Lower leg skin (tissue), 4 donors: ENCODE measurements at regions not wholly inside any gene's neighbourhood (a gene's known extent, or its start where the extent isn't known, plus 50 kb on each side); places are given as distances from the start of the nearest gene placed in this dataset.

Experiments
- DNase-seq, 2 donors: peaks; one replicate each; pipeline ENCODE4 v3.0.0-alpha.2; 2019; ENCODE audit warnings: low spot score in 2 of 2
- H3K4me3 ChIP-seq: fragments of 200-600 bp; sonication (generic); 2 replicates; pipeline ENCODE4 v1.5.1; 2017; ENCODE audit warnings: mild to moderate bottlenecking, low read depth; ENCODE audit not compliant: poor library complexity, severe bottlenecking
- CTCF ChIP-seq, 3 donors: fragments of 450-650 bp; IDR thresholded peaks; one replicate each; pipeline ENCODE4 v1.5.1; 2016; ENCODE audit warnings: antibody characterized with exemption in 3 of 3, mild to moderate bottlenecking in 3 of 3, moderate library complexity in 2 of 3
- POLR2A ChIP-seq, 2 donors: fragments of 450-650 bp; IDR thresholded peaks; one replicate each; pipeline ENCODE4 v1.6.1; 2016 to 2017; ENCODE audit warnings: antibody characterized with exemption in 2 of 2, mild to moderate bottlenecking in 1 of 2, moderate library complexity in 1 of 2
- WGBS, 2 donors: methylation state at CpG; one replicate each; pipeline ENCODE4 v1.1.5; 2018; 5-methylcytosine and 5-hydroxymethylcytosine counted together
- intact Hi-C: fragments of 100-400 bp; cut with DNase I; formaldehyde crosslinking; loops from one replicate; pipeline ENCODE4 v1.15.0; 2023; ENCODE audit warnings: low total_unique reads

- intact Hi-C loops: no loop called here
- no peak for DNase-seq
- no peak for TF ChIP-seq POLR2A (IDR thresholded peaks at IDR 0.05)
- WGBS, 2 donors: 90 to 92% methylated on average over 3 of the region's 3 CpGs
- H3K4me3 ChIP-seq: no peak overlapping the region
Observed at GRCh38 chr20:39280875-39281274, 318.7 kb downstream of the DHX35 start.

GRCh38 chr20:39278230-39278788 is 316.2 kb downstream of the DHX35 start:
- intact Hi-C loops: no loop called here
- WGBS, 2 donors: 65 to 68% methylated on average over 5 of the region's 5 CpGs

GRCh38 chr20:39277185-39277584 is 315.0 kb downstream of the DHX35 start:
- 79 to 87% methylated on average over 7 of the region's 7 CpGs for WGBS, 2 donors
- intact Hi-C loops: no loop called here
- no peak for TF ChIP-seq CTCF (IDR thresholded peaks at IDR 0.05)
- TF ChIP-seq POLR2A (IDR thresholded peaks at IDR 0.05): no peak
- no peak overlapping the region for H3K4me3 ChIP-seq
- DNase-seq: peak in 1 of 2 donors; percentile 64

More at GRCh38 chr20:39278230-39278788, 316.2 kb downstream of the DHX35 start:
- H3K4me3 ChIP-seq: no peak overlapping the region
- DNase-seq: peak in 1 of 2 donors; percentile 42
- no peak for TF ChIP-seq CTCF (IDR thresholded peaks at IDR 0.05)
- no peak for TF ChIP-seq POLR2A (IDR thresholded peaks at IDR 0.05)

- DNase-seq: peak; percentile 25 to 85
- H3K4me3 ChIP-seq: no peak overlapping the region
- intact Hi-C loops: no loop called here
- WGBS, 2 donors: 44 to 49% methylated on average over 10 of the region's 10 CpGs
- TF ChIP-seq CTCF (IDR thresholded peaks at IDR 0.05) (no peak), POLR2A (IDR thresholded peaks at IDR 0.05) (no peak)
Observed at GRCh38 chr20:39270837-39271604, 308.9 kb downstream of the DHX35 start.

- 9 to 31% methylated on average over 1 of the region's 1 CpG for WGBS, 2 donors
- intact Hi-C loops: loop anchor here (10.0 kb wide), 2 partner anchors 1425 to 1695 kb away; no protein-coding TSS in a partner anchor
- peak in 1 of 2 donors; percentile 31 for DNase-seq
Observed at GRCh38 chr20:39269493-39270217, 307.5 kb downstream of the DHX35 start.

More at GRCh38 chr20:39269493-39270217, 307.5 kb downstream of the DHX35 start:
- TF ChIP-seq POLR2A (IDR thresholded peaks at IDR 0.05) (no peak), CTCF (IDR thresholded peaks at IDR 0.05) (no peak)
- H3K4me3 ChIP-seq: no peak overlapping the region
